ENCODE measurements at regions not wholly inside any gene's neighbourhood (a gene's known extent, or its start where the extent isn't known, plus 50 kb on each side); places are given as distances from the start of the nearest gene placed in this dataset.

DNA sequence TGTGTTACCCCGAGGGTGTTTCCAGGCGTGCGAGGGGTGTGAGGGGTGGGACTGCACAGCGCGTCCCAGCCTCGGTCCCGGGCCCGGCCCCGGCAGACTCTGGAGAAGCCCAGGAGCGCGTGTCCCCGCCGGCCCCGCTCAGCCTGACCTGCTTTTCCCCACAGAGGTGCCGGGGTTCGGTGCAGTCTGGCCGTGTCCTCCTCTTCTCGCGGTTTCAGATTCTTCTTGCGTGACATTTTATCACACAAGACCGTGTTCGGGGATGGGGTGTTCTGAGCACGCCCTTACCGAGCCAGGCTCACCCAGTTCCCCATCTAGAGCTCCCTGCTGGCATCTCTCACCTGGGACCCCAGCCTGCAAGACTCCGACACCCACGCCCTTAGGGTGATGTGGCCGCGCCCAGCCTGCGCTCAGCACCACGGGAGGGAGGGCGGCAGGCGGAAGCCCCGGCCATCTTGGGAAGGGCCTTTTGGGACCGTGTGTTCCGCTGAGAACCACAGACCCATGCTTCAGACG is 775.6 kb downstream of the BRD1 start:
- DNase-seq: peak in 2 of 5 donors; percentile 8 to 30

DNA sequence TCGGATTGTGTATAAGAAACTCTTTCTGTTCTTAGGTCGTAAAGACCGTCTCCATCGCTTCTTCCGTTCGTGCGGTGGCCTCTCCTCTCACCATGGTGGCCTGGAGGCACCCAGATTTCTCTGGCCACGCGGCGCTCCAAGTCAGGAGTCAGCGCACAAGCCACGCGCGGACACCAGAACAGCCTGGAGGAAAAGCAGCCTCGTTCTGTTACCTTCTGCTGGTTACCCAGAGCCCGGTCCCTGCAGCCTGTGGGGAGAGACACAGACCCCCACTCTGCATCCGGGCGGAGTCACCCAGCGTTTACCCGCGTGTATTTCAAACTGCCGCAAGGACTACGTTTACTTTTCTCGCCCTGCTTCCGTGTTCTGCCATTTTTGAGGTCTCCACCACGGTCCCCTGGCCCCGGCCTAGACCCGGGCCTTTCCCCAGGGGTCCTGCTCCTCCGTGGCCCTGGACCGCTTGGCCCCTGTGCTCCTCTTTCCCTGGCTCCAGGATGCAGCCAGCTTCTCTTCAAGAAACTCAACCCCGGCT is 776.1 kb downstream of the BRD1 start:
- DNase-seq: no peak

DNA sequence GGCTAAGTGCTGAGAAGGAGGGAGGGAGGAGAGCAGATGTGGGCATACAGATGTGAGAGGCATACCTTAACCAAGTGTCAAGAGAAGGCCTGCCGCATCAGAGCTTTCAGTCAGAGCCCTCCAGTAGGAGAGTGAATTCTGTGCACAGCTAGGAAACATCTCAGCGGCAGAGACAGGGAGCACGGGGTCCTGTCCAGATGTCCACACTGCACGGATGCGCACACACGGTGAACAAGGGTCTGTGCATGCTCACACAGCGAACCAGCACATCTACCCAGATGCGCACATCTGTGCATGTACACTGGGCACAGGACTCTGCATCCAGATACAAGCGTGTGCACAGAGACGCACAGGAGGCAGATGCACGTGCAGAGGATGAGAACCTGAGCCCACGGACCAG is 778.0 kb downstream of the BRD1 start:
- no peak for DNase-seq

DNA sequence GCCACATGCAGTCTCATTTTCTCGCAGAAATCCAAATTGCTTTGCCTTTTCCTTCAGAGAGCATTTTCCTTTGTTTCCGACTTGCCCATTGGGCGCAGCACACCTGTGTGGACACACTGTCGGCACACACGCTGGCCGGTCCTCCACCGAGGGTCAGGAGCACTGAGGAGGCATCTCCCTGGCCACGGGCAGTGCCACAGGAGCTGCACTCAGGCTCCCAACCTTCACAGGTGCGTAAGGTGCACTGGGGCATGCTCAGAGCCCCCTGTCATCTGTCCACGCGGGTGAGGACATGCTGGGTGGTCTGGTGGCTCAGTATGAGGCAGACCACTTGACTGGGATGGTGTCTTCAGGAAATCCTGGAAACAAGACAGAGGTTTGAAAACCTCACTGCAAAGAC is 779.1 kb downstream of the BRD1 start:
- no peak for DNase-seq

DNA sequence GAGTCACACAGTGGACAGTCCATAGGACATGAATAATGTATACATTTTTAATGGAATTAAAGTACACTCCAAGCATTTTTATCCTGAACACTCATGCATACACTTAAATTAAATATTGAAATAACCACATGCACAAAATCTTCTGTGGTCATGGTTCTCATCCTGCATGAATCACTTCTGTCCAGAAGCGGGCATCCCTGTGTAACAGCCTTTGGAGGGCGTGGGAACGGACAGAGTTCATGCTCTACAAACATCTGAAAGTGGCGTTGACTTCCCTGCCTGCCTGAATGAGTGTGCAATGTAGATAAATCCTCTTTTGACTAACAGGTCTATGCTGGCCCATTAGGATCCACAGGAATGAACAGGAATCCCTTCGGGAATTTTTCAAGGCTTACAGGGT is 780.2 kb downstream of the BRD1 start:
- DNase-seq: no peak

DNA sequence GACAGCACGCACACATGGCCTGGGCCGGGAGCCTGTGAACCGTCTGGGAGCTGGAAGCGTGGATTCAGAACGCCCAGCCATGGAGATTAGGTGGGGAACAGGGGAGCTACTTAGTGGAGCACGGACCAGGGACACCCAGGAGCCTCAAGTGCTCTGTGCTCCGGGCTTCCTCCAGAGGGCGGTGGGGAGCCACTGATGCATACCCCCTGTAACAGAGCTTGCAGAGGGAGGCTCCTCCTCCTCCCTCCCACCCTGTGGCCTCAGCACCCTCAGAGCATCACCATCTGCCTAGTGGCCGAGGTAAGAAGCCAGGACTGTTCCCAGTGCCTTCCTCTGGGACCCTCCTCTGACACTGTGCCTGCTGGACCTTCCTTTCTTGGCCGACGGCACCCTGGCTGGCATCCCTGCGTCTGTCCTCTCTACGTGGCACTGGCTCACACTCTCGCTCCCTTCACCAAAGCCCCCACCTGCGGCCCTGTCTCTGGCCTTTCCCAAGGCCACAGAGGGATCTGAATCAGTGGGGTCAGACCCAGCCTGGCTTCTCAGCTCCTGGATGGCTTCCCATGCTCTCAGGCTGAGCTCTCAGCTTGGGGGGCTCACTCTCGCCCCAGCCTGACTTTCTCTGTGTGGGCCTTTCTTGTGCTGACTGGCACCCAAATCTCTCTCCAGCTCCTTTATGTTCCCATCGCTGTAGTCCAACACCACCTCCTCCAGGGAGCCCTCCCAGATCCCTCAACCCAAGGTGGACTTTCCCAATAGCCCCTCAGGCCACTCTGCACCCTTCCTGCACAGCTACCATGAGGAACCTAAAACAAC is 780.9 kb downstream of the BRD1 start:
- DNase-seq: peak in 1 of 5 donors; percentile 9

DNA sequence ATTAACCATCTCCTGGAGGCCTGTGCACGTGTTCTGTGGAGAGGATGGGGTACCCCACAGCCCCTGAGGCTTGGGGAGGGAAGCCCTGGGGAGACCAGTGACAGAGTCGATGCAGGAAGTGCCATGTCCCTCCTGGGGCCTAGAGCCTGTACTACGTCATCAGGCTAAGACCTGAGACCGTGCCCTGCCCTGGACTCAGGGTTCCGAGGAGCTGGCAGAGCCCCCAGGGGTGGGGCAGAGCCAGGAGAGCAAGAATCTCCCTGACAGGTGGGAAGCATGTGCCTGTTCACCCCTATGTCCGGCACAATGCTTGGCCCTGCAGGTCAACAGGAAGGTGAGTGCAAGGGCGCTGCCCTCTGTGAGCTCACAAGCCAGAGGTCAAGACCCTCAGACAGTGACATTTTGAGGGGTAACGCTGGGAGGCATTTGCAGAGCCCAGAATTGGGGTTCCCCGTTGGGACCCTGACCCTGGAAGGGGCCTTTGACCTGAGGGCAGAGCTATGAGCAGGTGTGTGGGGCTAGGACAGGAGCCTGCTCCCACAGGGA is 781.6 kb downstream of the BRD1 start:
- DNase-seq: no peak

DNA sequence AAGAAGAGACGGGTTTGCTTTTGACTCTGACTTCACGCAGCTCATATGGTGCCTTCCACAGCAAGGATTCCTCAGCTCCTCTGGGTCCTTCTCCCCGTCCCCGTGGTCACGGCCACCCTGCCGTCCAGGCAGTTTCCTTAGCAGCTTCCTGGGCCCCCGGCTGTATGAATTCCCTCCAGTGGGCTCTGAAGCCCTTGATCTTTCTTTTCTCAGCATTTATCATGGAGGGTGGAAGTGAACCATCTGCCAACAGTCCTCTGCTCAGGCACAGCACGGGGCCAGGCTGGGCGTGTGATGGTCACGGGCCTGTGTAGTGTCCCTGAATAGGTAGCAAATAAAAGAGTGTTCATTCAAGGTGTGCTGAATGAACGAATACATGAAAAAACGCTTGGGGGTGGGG is 782.4 kb downstream of the BRD1 start:
- no peak for DNase-seq

DNA sequence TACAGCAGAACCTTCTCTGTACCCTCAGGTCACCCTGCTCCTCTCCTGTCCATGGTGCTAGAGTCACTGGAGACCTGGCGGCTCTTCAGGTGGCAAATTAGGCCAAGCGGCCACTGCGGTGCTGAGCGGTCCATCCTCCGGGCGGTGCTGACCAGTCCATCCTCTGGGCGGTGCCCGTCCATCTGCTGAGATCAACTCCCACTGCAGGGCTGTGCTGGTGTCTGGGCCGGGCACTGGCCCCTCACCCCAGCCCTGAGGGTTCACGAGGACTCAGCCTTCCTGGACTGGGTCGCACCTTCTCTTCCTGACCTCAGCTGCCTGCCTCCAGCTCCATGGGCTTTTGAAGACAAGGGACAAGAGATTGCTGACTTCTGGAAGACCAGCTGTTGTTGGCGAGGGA is 782.9 kb downstream of the BRD1 start:
- no peak for DNase-seq

DNA sequence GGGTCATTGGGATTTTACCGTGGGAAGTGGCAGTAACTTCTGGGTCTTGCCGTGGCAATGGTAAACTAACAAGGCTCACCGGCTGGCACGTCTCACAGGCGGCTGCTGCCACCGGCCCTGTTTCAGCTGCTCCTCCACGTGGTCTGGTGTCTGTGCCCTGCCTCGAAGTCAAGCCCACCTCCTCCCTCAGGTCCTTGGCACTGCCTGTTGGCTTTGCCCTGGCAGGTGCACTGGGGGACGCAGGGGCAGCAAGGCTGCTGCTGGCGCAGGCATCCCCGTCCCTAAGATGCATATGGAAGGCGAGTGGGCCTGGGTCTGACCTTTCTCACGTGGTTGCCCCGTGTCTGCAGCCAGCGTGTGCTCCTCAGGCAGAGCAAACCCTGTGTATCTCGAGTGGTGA is 783.6 kb downstream of the BRD1 start:
- DNase-seq: no peak

DNA sequence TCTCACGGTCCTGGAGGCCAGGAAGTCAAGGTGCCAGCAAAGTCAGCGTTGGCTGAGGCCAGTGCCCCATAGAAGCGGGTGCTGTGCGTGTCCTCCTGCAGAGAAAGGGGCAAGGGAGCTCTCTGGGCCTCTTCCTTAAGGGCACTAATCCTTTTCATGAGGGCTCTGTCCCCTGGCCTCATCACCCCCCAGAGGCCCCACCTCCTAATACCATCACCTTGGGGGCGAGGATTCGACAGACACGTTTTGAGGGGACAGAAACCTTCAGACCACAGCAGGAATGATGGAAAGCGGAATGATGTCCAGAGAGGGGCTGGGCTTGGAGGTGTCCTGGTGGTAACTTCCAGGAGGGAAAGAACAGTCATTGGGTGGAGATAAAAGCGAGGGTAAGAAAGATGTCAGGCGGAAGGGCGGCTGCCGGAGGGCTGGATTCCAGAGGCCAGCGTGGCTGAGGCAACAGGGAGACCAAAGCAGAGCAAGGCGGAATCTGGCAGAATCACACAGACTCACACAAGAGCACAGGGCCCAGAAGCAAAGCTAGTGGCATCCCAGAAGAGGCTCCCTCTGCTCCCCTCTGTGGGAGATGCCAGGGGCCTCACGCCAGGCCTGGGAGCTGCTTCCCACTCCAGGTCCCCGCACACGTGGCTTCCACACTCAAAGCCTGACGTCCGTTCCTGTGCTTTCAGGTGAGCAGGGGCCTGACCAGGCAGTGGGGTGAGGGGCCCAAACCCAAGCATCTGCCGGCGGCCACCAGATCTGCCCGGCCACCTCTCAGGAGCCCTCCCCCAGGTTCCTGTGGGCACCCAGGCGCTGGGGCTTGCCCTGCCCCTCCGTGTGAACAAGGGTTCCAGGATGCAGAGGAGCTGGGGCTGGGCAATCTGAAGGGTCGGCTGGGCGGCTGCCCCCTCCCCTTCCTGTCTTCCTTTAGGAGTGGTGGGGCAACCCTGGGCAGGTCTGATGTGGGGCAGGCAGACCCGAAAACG is 784.5 kb downstream of the BRD1 start:
- no peak for DNase-seq

DNA sequence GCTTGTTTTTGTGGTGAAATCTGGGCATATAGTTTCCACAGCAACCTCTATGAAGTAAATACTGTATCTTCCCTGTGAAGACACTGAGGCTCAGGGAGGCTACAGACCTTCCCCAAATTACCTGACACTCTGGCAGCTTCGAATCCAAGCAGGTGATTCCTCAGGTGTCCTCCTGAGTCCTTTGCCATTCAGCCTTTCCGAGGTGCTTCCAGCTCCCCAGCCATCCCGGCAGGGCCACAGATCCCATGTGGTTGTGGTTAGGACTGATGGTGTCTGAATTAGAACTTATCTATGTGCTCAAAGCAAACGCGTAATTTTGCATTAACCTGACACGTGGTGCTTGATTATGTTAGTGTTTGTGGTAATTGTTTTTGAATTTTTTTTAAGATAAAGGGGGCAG is 785.6 kb downstream of the BRD1 start:
- DNase-seq: no peak

DNA sequence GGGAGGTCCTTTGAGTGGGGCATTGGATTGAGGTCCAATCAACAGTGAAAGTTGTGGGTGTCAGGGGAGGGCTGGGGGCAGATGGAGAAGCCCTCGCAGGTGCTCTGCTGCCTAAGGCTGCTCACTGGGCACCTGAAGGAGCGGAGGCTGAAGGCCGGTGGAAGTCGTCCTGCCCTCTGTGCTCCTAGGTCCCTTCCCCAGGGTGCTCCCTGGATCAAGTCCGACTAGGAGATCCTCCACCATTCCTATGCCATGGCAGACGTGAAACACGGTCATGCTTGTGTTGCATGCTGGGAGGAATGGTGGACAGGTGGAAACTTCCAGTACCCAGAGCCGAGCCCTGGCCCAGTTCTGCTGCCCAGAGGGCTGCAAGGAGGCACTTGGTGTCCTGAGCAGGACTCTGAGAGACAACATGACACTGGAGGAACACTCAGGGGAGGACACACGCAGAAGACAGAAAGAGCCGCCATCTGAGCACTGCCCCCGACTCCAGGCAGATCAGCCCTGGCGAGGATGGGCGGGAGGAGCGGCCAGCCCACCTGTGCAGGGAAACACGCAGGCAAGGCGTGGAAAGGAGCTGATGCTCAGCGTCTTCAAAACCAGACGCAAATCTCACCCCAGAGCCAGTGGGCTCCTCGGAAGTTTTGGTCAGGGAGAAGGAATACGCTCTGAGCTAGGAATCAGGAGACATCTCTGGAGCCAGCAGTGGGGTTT is 786.8 kb downstream of the BRD1 start:
- DNase-seq: no peak

DNA sequence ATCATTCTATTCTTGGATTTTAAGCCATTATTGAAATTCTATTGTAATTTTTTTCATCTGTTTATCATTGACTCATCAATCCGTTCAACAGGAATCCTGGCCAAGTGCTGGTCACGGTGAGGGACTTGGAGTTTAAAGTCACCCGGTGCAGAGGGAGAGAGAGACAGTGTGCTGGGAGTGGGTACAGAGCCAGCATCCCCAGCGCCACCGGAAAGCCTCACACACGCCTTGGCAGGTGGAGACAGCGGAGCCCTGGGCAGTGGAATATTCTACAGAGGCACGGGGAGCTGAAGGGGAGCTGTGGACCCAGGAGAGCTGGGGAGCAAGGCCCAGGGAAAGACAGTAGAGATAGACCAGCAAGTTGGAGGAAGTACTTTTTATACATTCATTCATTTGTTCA is 787.6 kb downstream of the BRD1 start:
- DNase-seq: no peak

DNA sequence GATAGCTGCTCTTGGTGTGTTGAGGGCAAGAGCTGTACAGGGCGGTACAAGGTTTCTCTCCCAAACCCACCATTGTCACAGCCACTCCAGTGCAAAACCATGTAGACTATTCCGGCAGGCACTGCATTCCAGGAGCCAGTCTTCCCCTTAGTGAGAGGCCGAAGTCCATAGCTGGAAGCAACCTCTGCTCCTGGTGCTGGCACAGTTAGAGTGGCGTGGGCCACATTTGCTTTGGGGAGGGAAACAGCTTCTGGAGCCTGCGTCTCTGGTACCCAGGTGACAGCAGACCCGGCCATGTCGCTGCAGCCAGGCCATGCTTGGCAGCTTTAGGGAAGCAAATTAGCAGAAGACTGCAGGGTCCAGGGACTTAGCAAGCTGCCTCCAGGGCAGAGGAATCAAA is 788.0 kb downstream of the BRD1 start:
- DNase-seq: no peak

DNA sequence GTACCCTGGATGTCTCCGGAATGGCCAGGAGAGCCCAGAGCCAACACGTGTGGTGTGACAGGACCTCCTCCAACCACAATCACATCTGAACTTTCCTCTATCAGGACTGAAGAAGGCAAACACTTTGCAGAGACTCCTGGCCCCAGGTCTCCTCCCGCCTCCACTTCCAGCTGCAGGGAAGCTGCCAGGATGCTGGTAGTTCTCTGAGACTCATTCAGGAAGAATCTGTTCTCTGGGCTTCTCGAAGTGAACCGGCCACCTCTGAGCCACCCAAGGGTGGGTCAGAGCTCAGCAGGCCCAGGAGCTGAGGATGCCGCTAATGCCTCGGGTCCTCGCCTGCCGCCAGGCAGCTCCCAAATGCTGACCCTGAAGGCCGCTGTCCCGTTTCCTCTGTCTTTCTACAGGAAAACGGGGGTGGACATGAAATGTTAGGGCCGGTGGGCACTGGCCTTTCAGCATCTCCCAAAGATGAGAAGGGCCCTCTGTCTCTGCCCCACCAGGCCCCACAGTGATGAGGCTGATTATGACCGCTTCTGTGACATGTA is 789.9 kb downstream of the BRD1 start:
- no peak for DNase-seq

DNA sequence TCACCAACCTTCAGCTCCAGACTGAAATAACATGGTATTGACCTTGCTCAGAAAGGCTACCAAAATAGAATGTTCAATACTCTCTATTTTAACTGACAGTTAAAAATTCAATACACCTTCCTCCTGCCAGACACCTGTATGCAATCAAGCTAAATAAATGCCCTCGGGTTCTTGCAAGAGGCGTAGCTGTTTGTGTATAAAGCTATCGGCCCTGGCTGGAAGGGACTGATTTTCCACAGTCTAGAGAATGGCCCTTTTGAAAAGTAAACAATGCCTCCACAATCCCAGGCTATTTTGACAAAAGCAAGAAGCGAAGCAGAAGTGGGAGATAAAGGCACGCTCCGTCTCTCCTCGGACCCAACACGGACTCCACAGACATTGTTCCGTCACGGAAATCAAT is 791.2 kb downstream of the BRD1 start:
- DNase-seq: no peak

DNA sequence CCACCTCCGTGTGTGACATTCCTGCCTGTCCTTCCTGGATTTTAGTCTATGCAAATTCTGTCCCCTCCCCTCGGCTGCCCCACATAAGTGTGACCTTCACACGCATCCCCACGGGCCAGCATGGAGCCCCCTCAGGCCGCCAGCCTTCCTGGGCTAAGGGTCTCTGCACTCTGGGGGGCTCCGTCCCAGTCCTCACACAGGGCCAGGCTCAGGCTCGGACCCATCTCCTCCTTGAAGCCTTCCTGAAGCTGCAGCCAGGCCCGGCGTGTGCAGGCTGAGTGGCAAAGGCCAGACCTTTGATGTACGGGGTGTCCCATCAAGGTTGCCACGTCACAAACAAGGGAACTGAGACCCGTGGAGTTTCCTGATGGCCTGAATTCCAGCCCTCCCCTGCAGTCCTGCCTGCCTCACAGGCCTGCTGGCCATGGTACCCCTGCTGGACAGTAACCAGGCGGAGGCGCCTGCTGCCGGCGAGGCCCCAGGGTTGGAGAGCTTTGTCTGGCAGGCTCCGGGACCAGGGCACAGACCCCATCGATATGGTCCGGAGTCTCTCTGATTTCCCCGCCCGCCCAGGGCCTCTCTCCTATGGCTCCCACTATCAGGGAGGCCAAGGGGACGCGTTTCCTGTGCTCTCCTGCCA is 791.7 kb downstream of the BRD1 start:
- no peak for DNase-seq

DNA sequence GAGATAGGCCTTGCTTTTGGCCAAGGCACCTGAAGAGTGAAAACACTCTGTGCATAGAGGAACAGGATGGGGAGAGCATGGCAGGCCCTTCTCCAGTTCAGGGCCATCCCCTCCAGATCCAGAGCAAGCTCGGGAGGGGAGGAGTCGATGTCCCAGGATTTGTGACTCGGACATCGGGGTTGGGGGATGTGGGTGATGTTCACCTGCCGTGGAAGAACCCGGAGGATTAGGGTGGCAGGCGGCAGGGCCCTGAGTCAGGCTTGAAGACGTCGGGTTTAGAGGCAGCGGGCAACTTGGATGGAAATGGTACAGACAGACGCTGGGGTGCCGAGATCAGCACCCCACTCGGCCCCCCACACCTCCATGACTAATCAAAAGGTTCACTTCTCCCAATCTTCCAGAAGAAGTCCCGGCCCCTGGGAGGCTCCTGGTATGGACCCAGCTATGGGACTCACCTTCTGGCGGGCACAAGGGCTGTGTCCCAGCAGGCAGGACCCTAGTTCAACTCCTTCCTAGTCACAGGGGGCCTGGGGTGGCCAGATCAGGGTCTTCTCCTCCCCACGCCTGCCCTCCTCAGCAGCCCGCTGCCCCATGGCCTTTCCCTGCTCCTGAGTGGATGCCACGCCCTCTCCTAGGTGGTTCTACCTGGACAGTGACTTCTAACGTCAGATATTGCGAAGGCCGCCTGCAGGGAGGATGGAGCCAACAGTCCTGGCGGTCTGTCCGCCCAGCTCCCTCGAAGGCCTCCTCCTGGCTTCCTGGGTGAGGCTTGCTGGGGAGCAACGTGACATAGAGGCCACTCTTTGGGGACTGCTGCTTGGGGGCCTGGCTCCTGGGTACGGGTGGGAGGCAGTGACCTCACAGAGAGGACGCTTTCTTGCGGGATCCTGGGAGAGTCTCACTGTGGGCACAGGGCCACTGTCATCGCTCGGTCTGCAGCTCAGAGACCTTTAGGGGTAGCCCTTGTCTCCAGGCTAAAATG is 792.5 kb downstream of the BRD1 start:
- DNase-seq: no peak

DNA sequence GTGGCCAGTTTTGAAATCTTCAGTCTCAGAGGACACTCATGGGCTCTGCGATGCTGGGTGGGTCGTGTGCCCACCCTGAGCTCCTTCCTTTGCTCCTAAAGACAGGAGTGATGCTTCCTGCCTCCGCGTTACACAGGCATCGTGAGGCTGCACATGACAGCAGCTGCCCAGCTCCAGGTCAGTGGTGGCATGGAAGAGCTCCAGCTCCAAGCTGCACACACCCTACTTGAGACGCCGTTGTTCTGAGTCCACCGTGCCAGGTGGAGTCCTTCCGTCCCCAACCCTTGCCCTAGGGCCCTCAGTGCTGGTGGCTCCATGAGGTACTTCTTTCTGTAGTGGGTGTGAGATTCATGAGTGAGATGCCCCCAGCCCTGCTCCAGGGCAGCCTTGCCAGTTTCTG is 794.1 kb downstream of the BRD1 start:
- DNase-seq: no peak
